Caco-2 (cell line): ENCODE measurements at regions not wholly inside any gene's neighbourhood (a gene's known extent, or its start where the extent isn't known, plus 50 kb on each side); places are given as distances from the start of the nearest gene placed in this dataset.
"Not testable (repeated sequence)": the region's sequence is repeated elsewhere in the genome, so short reads cannot be mapped to it uniquely, and the experiment has no call there.

Source experiments
- BruUV-seq: library from RNA; stranded (reverse); fragments of 400-500 nt; replicated peaks from 2 replicates; lab custom pipeline; 2021; lab: Mats Ljungman, UMichigan
- CTCF ChIA-PET: fragments of 300-600 bp; sonication (Branson Sonifier 250); formaldehyde crosslinking; loops from one replicate; lab custom pipeline; 2022; ENCODE audit warnings: antibody characterized with exemption; lab: Charles Lee
- POLR2A ChIA-PET: fragments of 300-600 bp; sonication (Branson Sonifier 250); formaldehyde crosslinking; loops from one replicate; lab custom pipeline; 2022; ENCODE audit warnings: antibody characterized with exemption; lab: Charles Lee
- DNase-seq, 2 experiments: peaks; one replicate each; pipeline versions ENCODE4 v3.0.0 to v3.0.0-alpha.2; 2020 to 2022
- H3K27me3 ChIP-seq: replicated peaks from 2 replicates; pipeline ENCODE4 v1.6.0; 2011; ENCODE audit warnings: low read length; ENCODE audit not compliant: control insufficient read depth, insufficient read depth
- H3K36me3 ChIP-seq: 2 replicates; pipeline ENCODE4 v1.5.1; 2011; ENCODE audit warnings: low read length; ENCODE audit not compliant: control insufficient read depth, insufficient read depth
- H3K4me1 ChIP-seq: fragments of 250-450 bp; sonication (Bioruptor Pico); 2 replicates; pipeline ENCODE4 v1.5.1; 2020; ENCODE audit warnings: mild to moderate bottlenecking
- H3K4me3 ChIP-seq: 2 replicates; pipeline ENCODE4 v1.5.1; 2011; ENCODE audit warnings: low read depth, mild to moderate bottlenecking, control low read depth, low read length
- H3K9me3 ChIP-seq: fragments of 250-450 bp; sonication (Bioruptor Pico); 2 replicates; pipeline ENCODE4 v1.5.1; 2020; ENCODE audit warnings: mild to moderate bottlenecking, moderate library complexity
- H3K27ac Mint-ChIP-seq: one replicate; pipeline ENCODE4 v1.8.0; 2022; ENCODE audit warnings: mixed read lengths; ENCODE audit not compliant: unreplicated experiment
- H3K27me3 Mint-ChIP-seq: one replicate; pipeline ENCODE4 v1.8.0; 2022; ENCODE audit warnings: mixed read lengths; ENCODE audit not compliant: insufficient read depth, unreplicated experiment
- H3K36me3 Mint-ChIP-seq: one replicate; pipeline ENCODE4 v1.8.0; 2022; ENCODE audit warnings: mild to moderate bottlenecking, mixed read lengths; ENCODE audit not compliant: insufficient read depth, unreplicated experiment
- H3K4me1 Mint-ChIP-seq: one replicate; pipeline ENCODE4 v1.8.0; 2022; ENCODE audit warnings: low read depth, mixed read lengths; ENCODE audit not compliant: unreplicated experiment
- H3K4me3 Mint-ChIP-seq: one replicate; pipeline ENCODE4 v1.8.0; 2022; ENCODE audit warnings: mild to moderate bottlenecking, moderate library complexity, mixed read lengths; ENCODE audit not compliant: unreplicated experiment
- H3K9me3 Mint-ChIP-seq: one replicate; pipeline ENCODE4 v1.8.0; 2022; ENCODE audit warnings: mixed read lengths; ENCODE audit not compliant: unreplicated experiment
- CTCF ChIP-seq, 2 experiments: fragments of 200-600 bp in 1 of 2; IDR thresholded peaks; 1 replicate in 1 of 2; 2 replicates in 1 of 2; pipeline versions ENCODE4 v1.5.1 to v1.8.0; 2011 to 2022; ENCODE audit warnings: antibody characterized with exemption in 1 of 2, control low read depth in 1 of 2, inconsistent platforms in 1 of 2, low read depth in 1 of 2, low read length in 1 of 2, mild to moderate bottlenecking in 1 of 2, moderate library complexity in 1 of 2; ENCODE audit not compliant: insufficient read depth in 1 of 2, severe bottlenecking in 1 of 2, unreplicated experiment in 1 of 2
- intact Hi-C: fragments of 100-400 bp; cut with micrococcal nuclease; formaldehyde crosslinking; loops from one replicate; pipeline ENCODE4 v1.10.0; 2022; ENCODE audit not compliant: unreplicated experiment

GRCh38 chr4:162469977-162470376, 306.2 kb upstream of the FSTL5 start:
- ChIA-PET CTCF (no interaction called here), POLR2A (no interaction called here)
- Mint-ChIP-seq H3K4me1 (no peaks in the 10 kb centered on the region), H3K27ac (no peak overlapping the region), H3K27me3 (no peaks in the 10 kb centered on the region), H3K36me3 (no peaks in the 10 kb centered on the region), H3K4me3 (no peak overlapping the region), H3K9me3 (no peaks in the 10 kb centered on the region)
- DNase-seq = no peak
- no peak overlapping the region for H3K4me3 ChIP-seq
- intact Hi-C loops = no loop called here
- no peaks in the 10 kb centered on the region for H3K27me3 ChIP-seq
- no peak for TF ChIP-seq CTCF (IDR thresholded peaks at IDR 0.05; ENCODE audit: insufficient read depth in 1 of 2, low read depth in 1 of 2, low read length in 1 of 2, severe bottlenecking in 1 of 2, unreplicated experiment in 1 of 2)
- no peaks in the 10 kb centered on the region for H3K4me1 ChIP-seq
- no peaks in the 10 kb centered on the region for H3K36me3 ChIP-seq
- BruUV-seq = no TSS peak
- H3K9me3 ChIP-seq = no peaks in the 10 kb centered on the region

- H3K4me1 ChIP-seq, H3K27me3 Mint-ChIP-seq, H3K4me3 Mint-ChIP-seq, POLR2A ChIA-PET, H3K9me3 ChIP-seq, H3K27ac Mint-ChIP-seq, H3K36me3 Mint-ChIP-seq, BruUV-seq, intact Hi-C loops, H3K9me3 Mint-ChIP-seq, H3K4me1 Mint-ChIP-seq, H3K4me3 ChIP-seq, H3K36me3 ChIP-seq, DNase-seq, H3K27me3 ChIP-seq, CTCF ChIA-PET: not testable (repeated sequence)
Observed at GRCh38 chr4:162465356-162465755, 301.6 kb upstream of the FSTL5 start.

GRCh38 chr4:162461952-162462351, 298.2 kb upstream of the FSTL5 start:
- no peaks in the 10 kb centered on the region for H3K4me1 Mint-ChIP-seq
- no peak for DNase-seq
- no peaks in the 10 kb centered on the region for H3K36me3 Mint-ChIP-seq
- CTCF ChIA-PET = interaction anchor here (0.6 kb wide), 2 partner anchors 9 to 1398 kb away, joined by 3 to 4 read pairs; no protein-coding TSS in a partner anchor
- H3K4me3 Mint-ChIP-seq = no peak overlapping the region
- no peaks in the 10 kb centered on the region for H3K9me3 Mint-ChIP-seq
- Histone ChIP-seq H3K36me3 (no peaks in the 10 kb centered on the region), H3K27me3 (no peaks in the 10 kb centered on the region), H3K4me1 (no peaks in the 10 kb centered on the region), H3K4me3 (no peak overlapping the region), H3K9me3 (no peaks in the 10 kb centered on the region)
- no peak overlapping the region for H3K27ac Mint-ChIP-seq
- TF ChIP-seq CTCF (IDR thresholded peaks at IDR 0.05; ENCODE audit: insufficient read depth in 1 of 2, low read depth in 1 of 2, low read length in 1 of 2, severe bottlenecking in 1 of 2, unreplicated experiment in 1 of 2) = no peak
- POLR2A ChIA-PET = no interaction called here
- BruUV-seq = no TSS peak
- intact Hi-C loops = loop anchor here (5.0 kb wide), 2 partner anchors 90 to 1140 kb away; no protein-coding TSS in a partner anchor
- no peaks in the 10 kb centered on the region for H3K27me3 Mint-ChIP-seq

- Mint-ChIP-seq H3K36me3 (no peaks in the 10 kb centered on the region), H3K27me3 (no peaks in the 10 kb centered on the region), H3K27ac (no peak overlapping the region), H3K4me3 (no peak overlapping the region), H3K9me3 (no peaks in the 10 kb centered on the region), H3K4me1 (no peaks in the 10 kb centered on the region)
- H3K4me1 ChIP-seq = no peaks in the 10 kb centered on the region
- no TSS peak for BruUV-seq
- TF ChIP-seq CTCF (IDR thresholded peaks at IDR 0.05; ENCODE audit: insufficient read depth in 1 of 2, low read depth in 1 of 2, low read length in 1 of 2, severe bottlenecking in 1 of 2, unreplicated experiment in 1 of 2) = no peak
- H3K4me3 ChIP-seq = no peak overlapping the region
- POLR2A ChIA-PET = no interaction called here
- H3K9me3 ChIP-seq = no peaks in the 10 kb centered on the region
- intact Hi-C loops = no loop called here
- H3K36me3 ChIP-seq = no peaks in the 10 kb centered on the region
- CTCF ChIA-PET = no interaction called here
- no peak for DNase-seq
- H3K27me3 ChIP-seq = no peaks in the 10 kb centered on the region
Observed at GRCh38 chr4:162458051-162458450, 294.3 kb upstream of the FSTL5 start.
